ENCODE measurements at regions not wholly inside any gene's neighbourhood (a gene's known extent, or its start where the extent isn't known, plus 50 kb on each side); places are given as distances from the start of the nearest gene placed in this dataset.
"Not testable (repeated sequence)": the region's sequence is repeated elsewhere in the genome, so short reads cannot be mapped to it uniquely, and the experiment has no call there.

- Mint-ChIP-seq H3K27me3 (ENCODE audit: low read depth) (no peaks in the 10 kb centered on the region), H3K4me3 (no peak overlapping the region), H3K4me1 (ENCODE audit: low read depth) (no peaks in the 10 kb centered on the region), H3K36me3 (ENCODE audit: insufficient read depth) (no peaks in the 10 kb centered on the region), H3K9me3 (no peaks in the 10 kb centered on the region)
- no peak for ATAC-seq
- no peak for DNase-seq
Measured at GRCh38 chr5:108696951-108697715, 50.6 kb upstream of the FER start.

- H3K36me3 Mint-ChIP-seq (ENCODE audit: insufficient read depth) = no peaks in the 10 kb centered on the region
- DNase-seq (no peak), ATAC-seq (no peak)
- H3K27me3 Mint-ChIP-seq (ENCODE audit: low read depth) = no peaks in the 10 kb centered on the region
- H3K4me1 Mint-ChIP-seq (ENCODE audit: low read depth) = no peaks in the 10 kb centered on the region
- H3K4me3 Mint-ChIP-seq = no peak overlapping the region
- H3K9me3 Mint-ChIP-seq = no peaks in the 10 kb centered on the region
Measured at GRCh38 chr5:108696407-108696806, 51.3 kb upstream of the FER start.

GRCh38 chr5:108688485-108688884, 59.2 kb upstream of the FER start:
- peaks cover 4% of the 10 kb centered on the region for H3K27me3 Mint-ChIP-seq (ENCODE audit: low read depth)
- no peaks in the 10 kb centered on the region for H3K9me3 Mint-ChIP-seq
- no peak overlapping the region for H3K4me3 Mint-ChIP-seq
- no peak for ATAC-seq
- DNase-seq = no peak
- no peaks in the 10 kb centered on the region for H3K36me3 Mint-ChIP-seq (ENCODE audit: insufficient read depth)
- H3K4me1 Mint-ChIP-seq (ENCODE audit: low read depth) = peaks cover 3% of the 10 kb centered on the region

- H3K4me3 Mint-ChIP-seq = no peak overlapping the region
- DNase-seq (no peak), ATAC-seq (no peak)
- H3K9me3 Mint-ChIP-seq = no peaks in the 10 kb centered on the region
- peaks cover 3% of the 10 kb centered on the region for H3K4me1 Mint-ChIP-seq (ENCODE audit: low read depth)
- no peaks in the 10 kb centered on the region for H3K36me3 Mint-ChIP-seq (ENCODE audit: insufficient read depth)
- H3K27me3 Mint-ChIP-seq (ENCODE audit: low read depth) = peaks cover 4% of the 10 kb centered on the region
Measured at GRCh38 chr5:108687595-108688200, 60.0 kb upstream of the FER start.

GRCh38 chr5:108686676-108687075, 61.0 kb upstream of the FER start:
- ATAC-seq (no peak), DNase-seq (no peak)
- Mint-ChIP-seq H3K4me1 (ENCODE audit: low read depth) (peaks cover 3% of the 10 kb centered on the region), H3K9me3 (no peaks in the 10 kb centered on the region), H3K27me3 (ENCODE audit: low read depth) (peaks cover 4% of the 10 kb centered on the region), H3K36me3 (ENCODE audit: insufficient read depth) (no peaks in the 10 kb centered on the region), H3K4me3 (no peak overlapping the region)

- not testable (repeated sequence) for H3K36me3 Mint-ChIP-seq (ENCODE audit: insufficient read depth); H3K27me3 Mint-ChIP-seq (ENCODE audit: low read depth); ATAC-seq; DNase-seq; H3K4me3 Mint-ChIP-seq; H3K9me3 Mint-ChIP-seq; H3K4me1 Mint-ChIP-seq (ENCODE audit: low read depth)
Measured at GRCh38 chr5:108685448-108686216, 62.1 kb upstream of the FER start.

- H3K9me3 Mint-ChIP-seq = no peaks in the 10 kb centered on the region
- H3K4me1 Mint-ChIP-seq (ENCODE audit: low read depth) = no peaks in the 10 kb centered on the region
- DNase-seq (no peak), ATAC-seq (peak; percentile 62 to 66)
- no peaks in the 10 kb centered on the region for H3K36me3 Mint-ChIP-seq (ENCODE audit: insufficient read depth)
- peaks cover 4% of the 10 kb centered on the region for H3K27me3 Mint-ChIP-seq (ENCODE audit: low read depth)
- H3K4me3 Mint-ChIP-seq = no peak overlapping the region
Measured at GRCh38 chr5:108681079-108681921, 66.4 kb upstream of the FER start.

GRCh38 chr5:108678091-108678490, 69.6 kb upstream of the FER start:
- Mint-ChIP-seq H3K9me3 (no peaks in the 10 kb centered on the region), H3K36me3 (ENCODE audit: insufficient read depth) (no peaks in the 10 kb centered on the region), H3K4me3 (no peak overlapping the region), H3K27me3 (ENCODE audit: low read depth) (peaks cover 5% of the 10 kb centered on the region), H3K4me1 (ENCODE audit: low read depth) (no peaks in the 10 kb centered on the region)
- DNase-seq (no peak), ATAC-seq (no peak)

GRCh38 chr5:108675736-108676135, 72.0 kb upstream of the FER start:
- DNase-seq (no peak), ATAC-seq (no peak)
- no peaks in the 10 kb centered on the region for H3K36me3 Mint-ChIP-seq (ENCODE audit: insufficient read depth)
- H3K4me3 Mint-ChIP-seq = no peak overlapping the region
- H3K4me1 Mint-ChIP-seq (ENCODE audit: low read depth) = no peaks in the 10 kb centered on the region
- peaks cover 5% of the 10 kb centered on the region for H3K27me3 Mint-ChIP-seq (ENCODE audit: low read depth)
- no peaks in the 10 kb centered on the region for H3K9me3 Mint-ChIP-seq

- Mint-ChIP-seq H3K36me3 (ENCODE audit: insufficient read depth) (no peaks in the 10 kb centered on the region), H3K4me3 (no peak overlapping the region), H3K27me3 (ENCODE audit: low read depth) (peaks cover 7% of the 10 kb centered on the region), H3K4me1 (ENCODE audit: low read depth) (no peaks in the 10 kb centered on the region), H3K9me3 (no peaks in the 10 kb centered on the region)
- no peak for ATAC-seq
- no peak for DNase-seq
Measured at GRCh38 chr5:108672639-108673038, 75.1 kb upstream of the FER start.

- ATAC-seq (no peak), DNase-seq (no peak)
- Mint-ChIP-seq H3K36me3 (ENCODE audit: insufficient read depth) (no peaks in the 10 kb centered on the region), H3K4me3 (no peak overlapping the region), H3K9me3 (no peaks in the 10 kb centered on the region), H3K27me3 (ENCODE audit: low read depth) (peaks cover 13% of the 10 kb centered on the region), H3K4me1 (ENCODE audit: low read depth) (no peaks in the 10 kb centered on the region)
Measured at GRCh38 chr5:108670591-108671289, 77.0 kb upstream of the FER start.

GRCh38 chr5:108669462-108669861, 78.2 kb upstream of the FER start:
- Mint-ChIP-seq H3K4me1 (ENCODE audit: low read depth) (no peaks in the 10 kb centered on the region), H3K27me3 (ENCODE audit: low read depth) (peaks cover 8% of the 10 kb centered on the region), H3K4me3 (no peak overlapping the region), H3K36me3 (ENCODE audit: insufficient read depth) (no peaks in the 10 kb centered on the region), H3K9me3 (no peaks in the 10 kb centered on the region)
- ATAC-seq (no peak), DNase-seq (no peak)

- Mint-ChIP-seq H3K4me1 (ENCODE audit: low read depth) (no peaks in the 10 kb centered on the region), H3K9me3 (no peaks in the 10 kb centered on the region), H3K4me3 (no peak overlapping the region), H3K27me3 (ENCODE audit: low read depth) (peaks cover 7% of the 10 kb centered on the region), H3K36me3 (ENCODE audit: insufficient read depth) (no peaks in the 10 kb centered on the region)
- ATAC-seq = no peak
- no peak for DNase-seq
Measured at GRCh38 chr5:108661590-108662219, 86.0 kb upstream of the FER start.

Data from activated T-cell treated with anti-CD3 and anti-CD28 coated beads, Interleukin-2, amount 50 U/mL, for 4 hours (primary cell).